ENCODE measurements at regions not wholly inside any gene's neighbourhood (a gene's known extent, or its start where the extent isn't known, plus 50 kb on each side); places are given as distances from the start of the nearest gene placed in this dataset.

DNA sequence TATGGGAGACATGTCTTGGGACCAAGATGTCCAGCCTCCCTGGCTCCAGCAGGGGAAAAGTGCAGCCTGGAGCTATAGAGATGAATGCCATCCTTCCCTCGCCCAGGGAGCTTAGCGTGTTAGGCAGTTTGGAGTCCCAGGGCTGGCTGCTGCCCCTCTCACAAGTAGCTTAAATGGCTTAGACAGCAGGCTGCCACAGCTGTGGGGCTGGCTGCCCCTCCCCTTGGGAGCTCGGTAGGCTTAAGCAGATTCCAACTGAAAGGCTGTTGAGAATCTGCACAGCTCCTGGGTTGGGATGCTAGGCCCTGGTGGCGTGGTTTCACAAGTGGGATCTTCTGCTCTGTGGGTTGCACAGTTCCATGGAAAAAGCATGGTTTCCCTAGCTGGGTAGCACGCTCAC is 940.5 kb upstream of the DDX18 start:
- Histone ChIP-seq H3K27me3 (ENCODE audit: control insufficient read depth, insufficient read depth, low read length) (no peaks in the 10 kb centered on the region), H3K36me3 (ENCODE audit: control insufficient read depth, insufficient read depth, low read length) (no peaks in the 10 kb centered on the region), H3K14ac (replicated peaks; ENCODE audit: low read depth, low read length) (no peak overlapping the region), H4K20me1 (ENCODE audit: insufficient read depth, low read length) (no peaks in the 10 kb centered on the region), H3K9me3 (ENCODE audit: control insufficient read depth, insufficient read depth, low read length) (peaks cover 10% of the 10 kb centered on the region), H2BK120ac (ENCODE audit: low read depth, low read length) (no peak overlapping the region), H3K23ac (ENCODE audit: low read depth, low read length) (no peak overlapping the region), H3K4ac (ENCODE audit: low read depth, low read length) (no peak overlapping the region), H3K27ac (ENCODE audit: insufficient read depth, low read length) (no peak overlapping the region), H2BK15ac (ENCODE audit: low read depth, low read length) (no peak overlapping the region), H2AFZ (replicated peaks; ENCODE audit: low read length, poor library complexity) (no peak overlapping the region), H4K8ac (ENCODE audit: low read depth in 2 of 2, low read length in 2 of 2) (no peak overlapping the region), H3K9ac (ENCODE audit: low read depth, low read length) (no peak overlapping the region), H4K91ac (ENCODE audit: insufficient read depth, low read depth, low read length) (no peak overlapping the region), H2BK20ac (ENCODE audit: low read depth, low read length) (no peak overlapping the region), H3K4me3 (ENCODE audit: insufficient read depth, low read depth, low read length) (no peak overlapping the region), H3K4me1 (ENCODE audit: control insufficient read depth, insufficient read depth, low read length) (no peaks in the 10 kb centered on the region), H3K18ac (ENCODE audit: low read depth, low read length) (no peak overlapping the region), H3K9me1 (ENCODE audit: insufficient read depth, low read length) (no peaks in the 10 kb centered on the region), H2AK9ac (replicated peaks; ENCODE audit: low read depth, low read length, poor library complexity) (no peak overlapping the region), H3K56ac (ENCODE audit: extremely low read depth, insufficient read depth, low read length) (no peak overlapping the region), H2AK5ac (ENCODE audit: low read depth, low read length) (no peak overlapping the region), H3K4me2 (ENCODE audit: low read depth, low read length) (no peak overlapping the region), H2BK5ac (ENCODE audit: low read depth, low read length, poor library complexity, severe bottlenecking) (no peak overlapping the region), H3K79me1 (ENCODE audit: low read depth in 1 of 2, low read length in 2 of 2) (no peaks in the 10 kb centered on the region), H4K5ac (ENCODE audit: low read depth, low read length) (no peak overlapping the region)
- intact Hi-C loops (cut with micrococcal nuclease): no loop called here
- TF ChIP-seq SMC3 (IDR thresholded peaks at IDR 0.05; ENCODE audit: low read depth, low read length): no peak
- no peak for TF ChIP-seq RFX5 (IDR thresholded peaks at IDR 0.05; ENCODE audit: low read depth, low read length)
- TF ChIP-seq BHLHE40 (IDR thresholded peaks at IDR 0.05; ENCODE audit: low read depth, low read length): no peak
- TF ChIP-seq RAD21 (IDR thresholded peaks at IDR 0.05; ENCODE audit: low read length): no peak
- TF ChIP-seq FOS (IDR thresholded peaks at IDR 0.05; ENCODE audit: low read depth, low read length): no peak
- TF ChIP-seq, protein P1, sequence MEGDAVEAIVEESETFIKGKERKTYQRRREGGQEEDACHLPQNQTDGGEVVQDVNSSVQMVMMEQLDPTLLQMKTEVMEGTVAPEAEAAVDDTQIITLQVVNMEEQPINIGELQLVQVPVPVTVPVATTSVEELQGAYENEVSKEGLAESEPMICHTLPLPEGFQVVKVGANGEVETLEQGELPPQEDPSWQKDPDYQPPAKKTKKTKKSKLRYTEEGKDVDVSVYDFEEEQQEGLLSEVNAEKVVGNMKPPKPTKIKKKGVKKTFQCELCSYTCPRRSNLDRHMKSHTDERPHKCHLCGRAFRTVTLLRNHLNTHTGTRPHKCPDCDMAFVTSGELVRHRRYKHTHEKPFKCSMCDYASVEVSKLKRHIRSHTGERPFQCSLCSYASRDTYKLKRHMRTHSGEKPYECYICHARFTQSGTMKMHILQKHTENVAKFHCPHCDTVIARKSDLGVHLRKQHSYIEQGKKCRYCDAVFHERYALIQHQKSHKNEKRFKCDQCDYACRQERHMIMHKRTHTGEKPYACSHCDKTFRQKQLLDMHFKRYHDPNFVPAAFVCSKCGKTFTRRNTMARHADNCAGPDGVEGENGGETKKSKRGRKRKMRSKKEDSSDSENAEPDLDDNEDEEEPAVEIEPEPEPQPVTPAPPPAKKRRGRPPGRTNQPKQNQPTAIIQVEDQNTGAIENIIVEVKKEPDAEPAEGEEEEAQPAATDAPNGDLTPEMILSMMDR (conservative IDR thresholded peaks at IDR 0.05; ENCODE audit: low read depth, low read length): no peak
- no peak for TF ChIP-seq CEBPB (IDR thresholded peaks at IDR 0.05; ENCODE audit: low read depth, low read length)
- TF ChIP-seq MXI1 (IDR thresholded peaks at IDR 0.05; ENCODE audit: borderline replicate concordance, low read depth, low read length): no peak
- TF ChIP-seq, protein P2, sequence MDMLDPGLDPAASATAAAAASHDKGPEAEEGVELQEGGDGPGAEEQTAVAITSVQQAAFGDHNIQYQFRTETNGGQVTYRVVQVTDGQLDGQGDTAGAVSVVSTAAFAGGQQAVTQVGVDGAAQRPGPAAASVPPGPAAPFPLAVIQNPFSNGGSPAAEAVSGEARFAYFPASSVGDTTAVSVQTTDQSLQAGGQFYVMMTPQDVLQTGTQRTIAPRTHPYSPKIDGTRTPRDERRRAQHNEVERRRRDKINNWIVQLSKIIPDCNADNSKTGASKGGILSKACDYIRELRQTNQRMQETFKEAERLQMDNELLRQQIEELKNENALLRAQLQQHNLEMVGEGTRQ (IDR thresholded peaks at IDR 0.05; ENCODE audit: low read depth, low read length): no peak
- TF ChIP-seq CHD1 (IDR thresholded peaks at IDR 0.05; ENCODE audit: low read depth, low read length): no peak
- no peak for TF ChIP-seq RCOR1 (IDR thresholded peaks at IDR 0.05; ENCODE audit: insufficient replicate concordance, low read length)
- TF ChIP-seq POLR2A (IDR thresholded peaks at IDR 0.05; ENCODE audit: low read depth, low read length): no peak
- no peak for TF ChIP-seq MAFK (IDR thresholded peaks at IDR 0.05; ENCODE audit: low read depth, low read length)
- no peak for TF ChIP-seq NFE2L2 (IDR thresholded peaks at IDR 0.05; ENCODE audit: low read depth, low read length)
- ChIA-PET POLR2A (ENCODE audit: unreplicated experiment) (no interaction called here), CTCF (no interaction called here)
- WGBS, 2 experiments (ENCODE audit: extremely low coverage in 2 of 2, insufficient read length in 1 of 2): no CpG with 5 or more reads among the region's 5 CpGs
- dilution Hi-C loops (cut with HindIII; ENCODE audit: low sequenced_read_pairs, unreplicated experiment): no loop called here
- ATAC-seq (ENCODE audit: low read depth) (no peak), DNase-seq (no peak)
- in situ Hi-C loops (cut with MboI; ENCODE audit: low sequenced_read_pairs): no loop called here
- no TSS peak for BruUV-seq (replicated peaks)
